HFF-Myc (cell line): ENCODE measurements at regions not wholly inside any gene's neighbourhood (a gene's known extent, or its start where the extent isn't known, plus 50 kb on each side); places are given as distances from the start of the nearest gene placed in this dataset.
"Not testable (repeated sequence)": the region's sequence is repeated elsewhere in the genome, so short reads cannot be mapped to it uniquely, and the experiment has no call there.

Experiments
- DNase-seq: peaks from one replicate; pipeline ENCODE4 v3.0.0-alpha.2; 2011; ENCODE audit warnings: low read depth; ENCODE audit errors: extremely low read depth
- H3K4me3 ChIP-seq: replicated peaks from 2 replicates; pipeline ENCODE4 v1.5.1; 2011; ENCODE audit warnings: low read depth, mild to moderate bottlenecking, control low read depth, low read length
- CTCF ChIP-seq: IDR thresholded peaks from 2 replicates; pipeline ENCODE4 v1.5.1; 2012; ENCODE audit warnings: mild to moderate bottlenecking, low read depth, low read length, control low read depth; ENCODE audit errors: missing control alignments

GRCh38 chr6:132028029-132028428 is 76.9 kb upstream of the CCN2 start:
- no peak for TF ChIP-seq CTCF
- no peak for DNase-seq
- no peak overlapping the region for H3K4me3 ChIP-seq

GRCh38 chr6:132025468-132025867 is 74.3 kb upstream of the CCN2 start:
- no peak for TF ChIP-seq CTCF
- H3K4me3 ChIP-seq = no peak overlapping the region
- no peak for DNase-seq

GRCh38 chr6:132023490-132023889 is 72.3 kb upstream of the CCN2 start:
- DNase-seq = no peak
- peak; percentile 13 for TF ChIP-seq CTCF

GRCh38 chr6:132021552-132022375 is 70.6 kb upstream of the CCN2 start:
- H3K4me3 ChIP-seq = no peak overlapping the region
- TF ChIP-seq CTCF = no peak
- DNase-seq = no peak

More at GRCh38 chr6:132023490-132023889, 72.3 kb upstream of the CCN2 start:
- no peak overlapping the region for H3K4me3 ChIP-seq

GRCh38 chr6:132020918-132021317 is 69.7 kb upstream of the CCN2 start:
- not testable (repeated sequence) for DNase-seq, H3K4me3 ChIP-seq

GRCh38 chr6:132020138-132020581 is 69.0 kb upstream of the CCN2 start:
- no peak overlapping the region for H3K4me3 ChIP-seq
- TF ChIP-seq CTCF = no peak
- DNase-seq = no peak

GRCh38 chr6:132019586-132019985 is 68.4 kb upstream of the CCN2 start:
- DNase-seq = no peak
- TF ChIP-seq CTCF = no peak
- no peak overlapping the region for H3K4me3 ChIP-seq
